ENCODE measurements at regions not wholly inside any gene's neighbourhood (a gene's known extent, or its start where the extent isn't known, plus 50 kb on each side); places are given as distances from the start of the nearest gene placed in this dataset.

- ChIA-PET POLR2A (no interaction called here), CTCF (no interaction called here)
- Mint-ChIP-seq H3K9me3 (ENCODE audit: insufficient read depth) (peaks cover 8% of the 10 kb centered on the region), H3K36me3 (ENCODE audit: low read depth) (no peaks in the 10 kb centered on the region), H3K4me3 (no peak overlapping the region), H3K4me1 (ENCODE audit: low read depth) (no peaks in the 10 kb centered on the region), H3K27ac (no peak overlapping the region), H3K27me3 (ENCODE audit: low read depth) (no peaks in the 10 kb centered on the region)
- no peak for DNase-seq
- no peak for ATAC-seq
Measured at GRCh38 chr6:74311431-74311830, 615.4 kb downstream of the CD109 start.

- Mint-ChIP-seq H3K9me3 (ENCODE audit: insufficient read depth) (no peaks in the 10 kb centered on the region), H3K27ac (no peak overlapping the region), H3K27me3 (ENCODE audit: low read depth) (no peaks in the 10 kb centered on the region), H3K36me3 (ENCODE audit: low read depth) (no peaks in the 10 kb centered on the region), H3K4me1 (ENCODE audit: low read depth) (no peaks in the 10 kb centered on the region), H3K4me3 (no peak overlapping the region)
- ChIA-PET POLR2A (no interaction called here), CTCF (no interaction called here)
- DNase-seq (no peak), ATAC-seq (no peak)
Measured at GRCh38 chr6:74289884-74290283, 593.9 kb downstream of the CD109 start.

GRCh38 chr6:74287932-74288331 is 591.9 kb downstream of the CD109 start:
- H3K27me3 Mint-ChIP-seq (ENCODE audit: low read depth): no peaks in the 10 kb centered on the region
- ATAC-seq (no peak), DNase-seq (no peak)
- H3K27ac Mint-ChIP-seq: no peak overlapping the region
- H3K4me1 Mint-ChIP-seq (ENCODE audit: low read depth): no peaks in the 10 kb centered on the region
- H3K4me3 Mint-ChIP-seq: no peak overlapping the region
- CTCF ChIA-PET: no interaction called here
- no peaks in the 10 kb centered on the region for H3K36me3 Mint-ChIP-seq (ENCODE audit: low read depth)
- no peaks in the 10 kb centered on the region for H3K9me3 Mint-ChIP-seq (ENCODE audit: insufficient read depth)
- POLR2A ChIA-PET: no interaction called here

GRCh38 chr6:74287441-74287840 is 591.4 kb downstream of the CD109 start:
- no peak for DNase-seq
- Mint-ChIP-seq H3K27me3 (ENCODE audit: low read depth) (no peaks in the 10 kb centered on the region), H3K27ac (no peak overlapping the region), H3K9me3 (ENCODE audit: insufficient read depth) (peaks cover under 1% of the 10 kb centered on the region), H3K36me3 (ENCODE audit: low read depth) (no peaks in the 10 kb centered on the region), H3K4me3 (no peak overlapping the region), H3K4me1 (ENCODE audit: low read depth) (no peaks in the 10 kb centered on the region)
- CTCF ChIA-PET: no interaction called here
- POLR2A ChIA-PET: no interaction called here
- no peak for ATAC-seq

GRCh38 chr6:74284284-74284683 is 588.3 kb downstream of the CD109 start:
- H3K4me3 Mint-ChIP-seq: no peak overlapping the region
- ChIA-PET CTCF (no interaction called here), POLR2A (no interaction called here)
- no peaks in the 10 kb centered on the region for H3K36me3 Mint-ChIP-seq (ENCODE audit: low read depth)
- H3K27ac Mint-ChIP-seq: no peak overlapping the region
- no peaks in the 10 kb centered on the region for H3K4me1 Mint-ChIP-seq (ENCODE audit: low read depth)
- ATAC-seq (no peak), DNase-seq (no peak)
- no peaks in the 10 kb centered on the region for H3K27me3 Mint-ChIP-seq (ENCODE audit: low read depth)
- peaks cover 6% of the 10 kb centered on the region for H3K9me3 Mint-ChIP-seq (ENCODE audit: insufficient read depth)

GRCh38 chr6:74283532-74283931 is 587.5 kb downstream of the CD109 start:
- DNase-seq: no peak
- H3K27me3 Mint-ChIP-seq (ENCODE audit: low read depth): no peaks in the 10 kb centered on the region
- H3K36me3 Mint-ChIP-seq (ENCODE audit: low read depth): no peaks in the 10 kb centered on the region
- H3K27ac Mint-ChIP-seq: no peak overlapping the region
- H3K4me1 Mint-ChIP-seq (ENCODE audit: low read depth): no peaks in the 10 kb centered on the region
- no peak overlapping the region for H3K4me3 Mint-ChIP-seq
- ChIA-PET CTCF (no interaction called here), POLR2A (no interaction called here)
- peaks cover 6% of the 10 kb centered on the region for H3K9me3 Mint-ChIP-seq (ENCODE audit: insufficient read depth)
- ATAC-seq: no peak

GRCh38 chr6:74282143-74282689 is 586.2 kb downstream of the CD109 start:
- no peak for ATAC-seq
- H3K4me3 Mint-ChIP-seq: no peak overlapping the region
- CTCF ChIA-PET: no interaction called here
- H3K36me3 Mint-ChIP-seq (ENCODE audit: low read depth): no peaks in the 10 kb centered on the region
- peaks cover 6% of the 10 kb centered on the region for H3K9me3 Mint-ChIP-seq (ENCODE audit: insufficient read depth)
- DNase-seq: no peak
- no peaks in the 10 kb centered on the region for H3K27me3 Mint-ChIP-seq (ENCODE audit: low read depth)
- H3K27ac Mint-ChIP-seq: no peak overlapping the region
- H3K4me1 Mint-ChIP-seq (ENCODE audit: low read depth): no peaks in the 10 kb centered on the region
- POLR2A ChIA-PET: no interaction called here

GRCh38 chr6:74280130-74280692 is 584.2 kb downstream of the CD109 start:
- ATAC-seq (no peak), DNase-seq (no peak)
- ChIA-PET CTCF (no interaction called here), POLR2A (no interaction called here)
- H3K4me3 Mint-ChIP-seq: no peak overlapping the region
- no peaks in the 10 kb centered on the region for H3K36me3 Mint-ChIP-seq (ENCODE audit: low read depth)
- H3K27me3 Mint-ChIP-seq (ENCODE audit: low read depth): no peaks in the 10 kb centered on the region
- no peaks in the 10 kb centered on the region for H3K4me1 Mint-ChIP-seq (ENCODE audit: low read depth)
- H3K27ac Mint-ChIP-seq: no peak overlapping the region
- peaks cover 6% of the 10 kb centered on the region for H3K9me3 Mint-ChIP-seq (ENCODE audit: insufficient read depth)

- ChIA-PET POLR2A (no interaction called here), CTCF (interaction anchor here (1.0 kb wide), 1 partner anchor 934 kb away, joined by 3 read pairs; no protein-coding TSS in a partner anchor)
- Mint-ChIP-seq H3K4me3 (no peak overlapping the region), H3K4me1 (ENCODE audit: low read depth) (no peaks in the 10 kb centered on the region), H3K27me3 (ENCODE audit: low read depth) (no peaks in the 10 kb centered on the region), H3K9me3 (ENCODE audit: insufficient read depth) (peaks cover 6% of the 10 kb centered on the region), H3K36me3 (ENCODE audit: low read depth) (no peaks in the 10 kb centered on the region), H3K27ac (no peak overlapping the region)
- no peak for ATAC-seq
- DNase-seq: no peak
Measured at GRCh38 chr6:74277777-74278186, 581.8 kb downstream of the CD109 start.

GRCh38 chr6:74273541-74273940 is 577.5 kb downstream of the CD109 start:
- H3K4me3 Mint-ChIP-seq: no peak overlapping the region
- ATAC-seq: no peak
- POLR2A ChIA-PET: no interaction called here

GRCh38 chr6:74269600-74269858 is 573.5 kb downstream of the CD109 start:
- Mint-ChIP-seq H3K4me3 (no peak overlapping the region), H3K27me3 (ENCODE audit: low read depth) (no peaks in the 10 kb centered on the region), H3K9me3 (ENCODE audit: insufficient read depth) (no peaks in the 10 kb centered on the region), H3K27ac (no peak overlapping the region), H3K4me1 (ENCODE audit: low read depth) (no peaks in the 10 kb centered on the region), H3K36me3 (ENCODE audit: low read depth) (no peaks in the 10 kb centered on the region)
- ChIA-PET CTCF (no interaction called here), POLR2A (no interaction called here)
- DNase-seq: no peak
- no peak for ATAC-seq

More at GRCh38 chr6:74273541-74273940, 577.5 kb downstream of the CD109 start:
- Mint-ChIP-seq H3K27me3 (ENCODE audit: low read depth) (no peaks in the 10 kb centered on the region), H3K4me1 (ENCODE audit: low read depth) (no peaks in the 10 kb centered on the region), H3K36me3 (ENCODE audit: low read depth) (no peaks in the 10 kb centered on the region), H3K27ac (no peak overlapping the region), H3K9me3 (ENCODE audit: insufficient read depth) (no peaks in the 10 kb centered on the region)
- CTCF ChIA-PET: no interaction called here
- DNase-seq: no peak

GRCh38 chr6:74268815-74269599 is 573.0 kb downstream of the CD109 start:
- ATAC-seq (no peak), DNase-seq (no peak)
- H3K27me3 Mint-ChIP-seq (ENCODE audit: low read depth): no peaks in the 10 kb centered on the region
- H3K36me3 Mint-ChIP-seq (ENCODE audit: low read depth): no peaks in the 10 kb centered on the region
- ChIA-PET POLR2A (no interaction called here), CTCF (no interaction called here)
- no peaks in the 10 kb centered on the region for H3K4me1 Mint-ChIP-seq (ENCODE audit: low read depth)
- no peak overlapping the region for H3K27ac Mint-ChIP-seq
- no peaks in the 10 kb centered on the region for H3K9me3 Mint-ChIP-seq (ENCODE audit: insufficient read depth)
- H3K4me3 Mint-ChIP-seq: no peak overlapping the region

- Mint-ChIP-seq H3K27ac (no peak overlapping the region), H3K4me1 (ENCODE audit: low read depth) (no peaks in the 10 kb centered on the region), H3K36me3 (ENCODE audit: low read depth) (no peaks in the 10 kb centered on the region), H3K4me3 (no peak overlapping the region), H3K9me3 (ENCODE audit: insufficient read depth) (peaks cover 4% of the 10 kb centered on the region), H3K27me3 (ENCODE audit: low read depth) (no peaks in the 10 kb centered on the region)
- DNase-seq (no peak), ATAC-seq (no peak)
- POLR2A ChIA-PET: no interaction called here
- CTCF ChIA-PET: no interaction called here
Measured at GRCh38 chr6:74259981-74260380, 564.0 kb downstream of the CD109 start.

Measured in activated CD8-positive, alpha-beta T cell treated with anti-CD3 and anti-CD28 coated beads, Interleukin-2, amount 10 ng/mL, durations not matched to agents 7 days and 5 days (primary cell).